ENCODE measurements at regions not wholly inside any gene's neighbourhood (a gene's known extent, or its start where the extent isn't known, plus 50 kb on each side); places are given as distances from the start of the nearest gene placed in this dataset.
"Not testable (repeated sequence)": the region's sequence is repeated elsewhere in the genome, so short reads cannot be mapped to it uniquely, and the experiment has no call there.

DNA sequence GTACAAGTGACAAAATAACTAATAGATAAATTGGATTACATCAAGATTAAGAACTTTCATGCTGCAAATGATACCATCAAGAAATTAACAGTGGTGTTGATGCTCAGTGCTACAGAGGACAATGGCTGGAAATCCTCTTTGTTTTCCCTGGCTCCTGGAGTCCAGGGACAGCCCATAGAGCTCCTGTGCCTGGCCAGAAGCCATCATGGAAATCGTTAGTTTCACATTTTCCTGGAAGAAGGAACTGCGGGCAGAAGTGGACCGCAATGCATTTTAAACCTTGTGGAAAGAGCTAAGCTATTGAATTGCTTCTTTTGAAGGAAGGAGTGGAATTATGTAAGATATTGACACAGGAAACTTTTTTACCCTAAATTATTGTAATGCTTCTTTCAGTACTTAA is 276.0 kb downstream of the GJA1 start (continued):
- TF ChIP-seq TIGD3 (CRISPR knock-in tag; IDR thresholded peaks at IDR 0.05; ENCODE audit: borderline replicate concordance) (no peak), RELA (CRISPR knock-in tag; IDR thresholded peaks at IDR 0.05) (no peak), ZIK1 (CRISPR knock-in tag; IDR thresholded peaks at IDR 0.05; ENCODE audit: borderline replicate concordance, low read depth) (no peak), NCOR1 (IDR thresholded peaks at IDR 0.05; ENCODE audit: borderline replicate concordance, low read length) (no peak), ZNF605 (CRISPR knock-in tag; IDR thresholded peaks at IDR 0.05) (no peak)
- TF ChIP-seq, protein P1, sequence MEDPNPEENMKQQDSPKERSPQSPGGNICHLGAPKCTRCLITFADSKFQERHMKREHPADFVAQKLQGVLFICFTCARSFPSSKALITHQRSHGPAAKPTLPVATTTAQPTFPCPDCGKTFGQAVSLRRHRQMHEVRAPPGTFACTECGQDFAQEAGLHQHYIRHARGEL (CRISPR knock-in tag; IDR thresholded peaks at IDR 0.05), result no peak
- TF ChIP-seq, protein P2, sequence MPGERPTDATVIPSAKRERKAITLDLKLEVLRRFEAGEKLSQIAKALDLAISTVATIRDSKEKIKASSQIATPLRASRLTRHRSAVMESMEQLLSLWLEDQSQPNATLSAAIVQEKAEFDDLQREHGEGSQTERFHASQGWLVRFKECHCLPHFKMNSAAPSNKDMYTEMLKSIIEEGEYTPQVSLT (CRISPR knock-in tag; IDR thresholded peaks at IDR 0.05; ENCODE audit: borderline replicate concordance, low read depth), result no peak
- TF ChIP-seq, protein P3, sequence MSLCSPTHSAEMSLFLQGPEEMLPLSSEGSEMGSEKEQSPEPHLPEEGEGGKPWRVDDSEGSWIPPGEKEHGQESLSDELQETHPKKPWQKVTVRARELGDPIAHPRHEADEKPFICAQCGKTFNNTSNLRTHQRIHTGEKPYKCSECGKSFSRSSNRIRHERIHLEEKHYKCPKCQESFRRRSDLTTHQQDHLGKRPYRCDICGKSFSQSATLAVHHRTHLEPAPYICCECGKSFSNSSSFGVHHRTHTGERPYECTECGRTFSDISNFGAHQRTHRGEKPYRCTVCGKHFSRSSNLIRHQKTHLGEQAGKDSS (CRISPR knock-in tag; IDR thresholded peaks at IDR 0.05; ENCODE audit: borderline replicate concordance, low read depth), result no peak

DNA sequence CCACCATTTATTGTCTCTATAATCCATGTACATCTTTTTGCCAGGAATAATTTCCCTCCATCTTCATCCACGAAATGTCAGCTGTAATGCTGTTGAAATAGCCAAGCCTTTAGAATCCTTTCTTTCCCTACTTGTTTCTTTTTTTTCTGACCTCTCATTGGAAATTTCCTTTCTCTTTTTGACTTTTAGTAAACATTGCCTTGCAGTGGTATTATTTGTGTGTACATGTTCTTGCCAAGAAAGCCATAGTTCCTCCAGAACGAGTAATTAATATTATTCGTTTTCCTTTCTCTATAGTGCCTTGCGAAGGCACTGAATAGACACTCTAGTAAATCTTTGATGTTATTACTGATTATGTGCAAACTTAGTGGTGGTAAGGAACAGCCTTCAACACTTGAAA is 282.2 kb downstream of the GJA1 start:
- no peak for FAIRE-seq
- in situ Hi-C loops (cut with HindIII; ENCODE audit: extremely low pct_ligation_motif_present, low pct_unique_long_range_greater_than_20kb), result no loop called here
- no peak overlapping the region for H3K27ac ChIP-seq (ENCODE audit: extremely low read length, insufficient read depth, low read length)

DNA sequence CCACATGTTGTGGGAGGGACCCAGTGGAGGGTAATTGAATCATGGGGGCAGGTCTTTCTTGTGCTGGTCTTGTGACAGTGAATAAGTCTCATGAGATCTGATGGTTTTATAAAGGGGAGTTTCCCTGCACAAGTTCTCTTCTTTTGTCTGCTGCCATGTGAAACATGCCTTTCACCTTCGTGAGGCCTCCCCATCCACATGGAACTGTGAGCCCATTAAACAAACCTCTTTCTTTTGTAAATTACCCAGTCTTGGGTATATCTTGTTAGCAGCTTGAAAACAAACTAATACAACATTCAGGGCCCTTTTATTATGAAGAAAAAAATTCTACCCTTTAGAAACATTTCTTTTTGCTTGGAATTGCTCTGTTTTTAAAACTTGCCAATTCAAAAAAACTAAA is 285.4 kb downstream of the GJA1 start:
- 0% methylated on average over 1 of the region's 1 CpG for WGBS (ENCODE audit: low lambda C conversion rate)

More for the DNA sequence above, 282.2 kb downstream of the GJA1 start:
- Histone ChIP-seq H4K20me1 (ENCODE audit: insufficient read depth, low read length) (no peaks in the 10 kb centered on the region), H3K27me3 (ENCODE audit: control insufficient read depth in 1 of 2, insufficient read depth in 2 of 2, low read length in 2 of 2) (no peaks in the 10 kb centered on the region), H3K9me3 (ENCODE audit: low read length) (no peaks in the 10 kb centered on the region), H3K4me3 (replicated peaks in 1 of 3; ENCODE audit: insufficient read depth in 1 of 3, low read depth in 2 of 3, low read length in 3 of 3) (no peak overlapping the region), H2AFZ (ENCODE audit: low read length) (no peak overlapping the region), H3K4me1 (ENCODE audit: insufficient read depth, low read length) (no peaks in the 10 kb centered on the region), H3K79me2 (ENCODE audit: insufficient read depth, low read length) (no peaks in the 10 kb centered on the region), H3K9ac (ENCODE audit: insufficient read depth, low read depth, low read length) (no peak overlapping the region), H3K4me2 (ENCODE audit: low read depth, low read length) (no peak overlapping the region), H3K36me3 (replicated peaks in 1 of 2; ENCODE audit: control insufficient read depth in 1 of 2, insufficient read depth in 2 of 2, low read length in 2 of 2) (no peaks in the 10 kb centered on the region)
- POLR2A ChIA-PET, result no interaction called here
- CTCF ChIA-PET (ENCODE audit: low intra/inter-chr PET ratio, low total read pairs), result no interaction called here
- ATAC-seq (no peak), DNase-seq (ENCODE audit: low spot score) (no peak)
- 16% methylated on average over 4 of the region's 4 CpGs for WGBS (ENCODE audit: low lambda C conversion rate)
- intact Hi-C loops (cut with micrococcal nuclease; ENCODE audit: unreplicated experiment), result no loop called here
- BruUV-seq (replicated peaks), result no TSS peak
- TF ChIP-seq GATA4 (IDR thresholded peaks at IDR 0.05; ENCODE audit: borderline replicate concordance, low read depth) (no peak), ZNF530 (CRISPR knock-in tag; IDR thresholded peaks at IDR 0.05; ENCODE audit: low read depth) (no peak), ZNF160 (CRISPR knock-in tag; IDR thresholded peaks at IDR 0.05) (no peak), HMGA1 (CRISPR knock-in tag; conservative IDR thresholded peaks at IDR 0.05) (no peak), JARID2 (CRISPR knock-in tag; IDR thresholded peaks at IDR 0.05; ENCODE audit: insufficient replicate concordance) (no peak), ZNF615 (CRISPR knock-in tag; IDR thresholded peaks at IDR 0.05; ENCODE audit: borderline replicate concordance) (no peak), CENPX (CRISPR knock-in tag; IDR thresholded peaks at IDR 0.05) (no peak)
- TF ChIP-seq, protein P4, sequence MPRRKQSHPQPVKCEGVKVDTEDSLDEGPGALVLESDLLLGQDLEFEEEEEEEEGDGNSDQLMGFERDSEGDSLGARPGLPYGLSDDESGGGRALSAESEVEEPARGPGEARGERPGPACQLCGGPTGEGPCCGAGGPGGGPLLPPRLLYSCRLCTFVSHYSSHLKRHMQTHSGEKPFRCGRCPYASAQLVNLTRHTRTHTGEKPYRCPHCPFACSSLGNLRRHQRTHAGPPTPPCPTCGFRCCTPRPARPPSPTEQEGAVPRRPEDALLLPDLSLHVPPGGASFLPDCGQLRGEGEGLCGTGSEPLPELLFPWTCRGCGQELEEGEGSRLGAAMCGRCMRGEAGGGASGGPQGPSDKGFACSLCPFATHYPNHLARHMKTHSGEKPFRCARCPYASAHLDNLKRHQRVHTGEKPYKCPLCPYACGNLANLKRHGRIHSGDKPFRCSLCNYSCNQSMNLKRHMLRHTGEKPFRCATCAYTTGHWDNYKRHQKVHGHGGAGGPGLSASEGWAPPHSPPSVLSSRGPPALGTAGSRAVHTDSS (CRISPR knock-in tag; conservative IDR thresholded peaks at IDR 0.05), result no peak

More for the DNA sequence above, 285.4 kb downstream of the GJA1 start:
- POLR2A ChIA-PET; in situ Hi-C loops (cut with HindIII; ENCODE audit: extremely low pct_ligation_motif_present, low pct_unique_long_range_greater_than_20kb); H3K27ac ChIP-seq (ENCODE audit: extremely low read length, insufficient read depth, low read length); H3K36me3 ChIP-seq (replicated peaks in 1 of 2; ENCODE audit: control insufficient read depth in 1 of 2, insufficient read depth in 2 of 2, low read length in 2 of 2); H3K9me3 ChIP-seq (ENCODE audit: low read length); intact Hi-C loops (cut with micrococcal nuclease; ENCODE audit: unreplicated experiment); FAIRE-seq; H3K27me3 ChIP-seq (ENCODE audit: control insufficient read depth in 1 of 2, insufficient read depth in 2 of 2, low read length in 2 of 2); H3K4me2 ChIP-seq (ENCODE audit: low read depth, low read length); H3K4me1 ChIP-seq (ENCODE audit: insufficient read depth, low read length); ATAC-seq; H3K79me2 ChIP-seq (ENCODE audit: insufficient read depth, low read length); H2AFZ ChIP-seq (ENCODE audit: low read length); H3K9ac ChIP-seq (ENCODE audit: insufficient read depth, low read depth, low read length); BruUV-seq (replicated peaks); H3K4me3 ChIP-seq (replicated peaks in 1 of 3; ENCODE audit: insufficient read depth in 1 of 3, low read depth in 2 of 3, low read length in 3 of 3); CTCF ChIA-PET (ENCODE audit: low intra/inter-chr PET ratio, low total read pairs); DNase-seq (ENCODE audit: low spot score); H4K20me1 ChIP-seq (ENCODE audit: insufficient read depth, low read length): not testable (repeated sequence)
